GM21576 (cell line): ENCODE measurements at regions not wholly inside any gene's neighbourhood (a gene's known extent, or its start where the extent isn't known, plus 50 kb on each side); places are given as distances from the start of the nearest gene placed in this dataset.
"Not testable (repeated sequence)": the region's sequence is repeated elsewhere in the genome, so short reads cannot be mapped to it uniquely, and the experiment has no call there.

Experiments used
- ATAC-seq: cut with Tn5 transposase; IDR thresholded peaks from one replicate; pipeline ENCODE4 v1.9.1; 2021; ENCODE audit warnings: mild to moderate bottlenecking, moderate library complexity; ENCODE audit not compliant: unreplicated experiment

DNA sequence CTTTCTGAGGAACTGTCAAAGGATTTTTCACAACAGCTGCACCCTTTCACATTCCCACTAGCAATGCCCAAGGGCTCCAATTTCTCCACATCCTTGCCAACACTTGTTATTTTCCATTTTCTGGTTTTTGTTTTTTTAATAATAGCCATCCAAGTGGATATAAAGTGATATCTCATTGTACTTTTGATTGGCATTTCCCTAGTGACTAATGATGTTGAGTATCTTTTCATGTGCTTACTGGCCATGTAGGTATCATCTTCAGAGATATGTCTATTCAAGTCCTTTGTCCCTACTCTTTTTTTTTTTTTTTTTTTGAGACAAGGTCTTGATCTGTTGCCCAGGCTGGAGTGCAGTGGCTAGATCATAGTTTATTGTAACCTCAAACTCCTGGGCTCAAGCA is 115.8 kb upstream of the HAND1 start:
- ATAC-seq = no peak

DNA sequence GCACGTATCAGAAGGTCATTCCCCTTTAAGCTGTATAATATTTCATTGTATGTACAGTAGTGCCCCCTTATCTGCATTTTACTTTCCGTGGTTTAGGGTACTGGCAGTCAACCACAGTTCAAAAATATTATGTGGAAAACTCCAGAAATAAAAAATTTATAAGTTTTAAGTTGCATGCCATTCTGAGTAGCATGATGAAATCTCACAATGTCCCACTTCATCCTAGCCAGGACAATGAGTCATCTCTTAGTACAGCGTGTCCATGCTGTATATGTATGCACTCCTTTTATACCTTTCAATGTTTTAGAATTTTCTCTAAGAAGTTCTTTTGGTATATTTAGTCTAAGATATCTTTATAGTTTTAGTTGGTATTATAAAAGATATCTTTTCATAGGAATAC is 115.0 kb upstream of the HAND1 start:
- no peak for ATAC-seq

DNA sequence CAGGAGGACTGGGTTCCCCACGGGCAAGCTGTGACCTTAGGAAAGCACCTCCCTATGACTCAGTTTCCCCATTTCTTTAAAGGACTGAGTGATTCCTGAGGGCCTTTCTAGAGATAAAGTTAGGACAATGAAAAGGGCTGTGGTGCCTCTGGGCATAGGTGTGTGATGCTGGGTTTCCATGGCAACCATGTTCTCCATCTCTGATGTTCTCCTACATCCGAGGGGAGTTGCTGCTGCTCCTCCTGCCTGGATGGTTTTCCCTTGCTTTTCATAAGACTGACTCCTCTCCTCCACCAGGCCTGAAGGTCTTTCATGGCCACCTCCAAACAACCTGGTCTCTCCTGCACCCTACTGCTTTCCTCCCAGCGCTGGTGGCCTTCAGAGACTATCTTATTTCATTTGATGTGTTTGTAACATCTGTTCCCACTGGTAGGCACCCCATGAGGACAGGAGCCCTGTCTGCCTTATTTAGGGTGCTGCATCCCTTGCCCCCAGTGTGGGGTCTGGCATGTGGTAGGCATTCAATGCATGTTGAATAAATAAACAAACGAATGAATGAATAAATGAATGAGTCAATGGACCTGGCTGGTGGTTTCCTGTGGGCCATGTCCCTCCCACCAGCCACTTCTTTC is 112.2 kb upstream of the HAND1 start:
- ATAC-seq = no peak

DNA sequence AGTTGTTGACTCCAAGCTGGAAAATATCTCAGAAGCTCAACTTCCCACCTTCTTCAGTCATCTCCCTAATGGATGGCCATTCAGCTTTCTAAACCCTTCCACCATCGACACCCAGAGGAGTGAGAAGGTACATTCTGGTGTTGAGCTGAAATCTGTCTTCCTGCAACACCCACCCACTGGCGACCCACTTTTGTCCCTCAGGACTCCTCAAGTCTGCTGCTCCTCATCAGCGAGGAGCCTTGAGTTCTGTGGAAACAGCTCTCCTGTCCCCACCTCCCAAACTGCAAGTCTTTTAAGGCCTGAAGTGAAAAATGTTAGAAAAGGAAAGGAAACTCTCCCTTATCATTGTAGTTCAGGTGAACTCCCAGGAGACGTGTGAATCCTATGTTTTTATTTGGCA is 111.5 kb upstream of the HAND1 start:
- no peak for ATAC-seq

DNA sequence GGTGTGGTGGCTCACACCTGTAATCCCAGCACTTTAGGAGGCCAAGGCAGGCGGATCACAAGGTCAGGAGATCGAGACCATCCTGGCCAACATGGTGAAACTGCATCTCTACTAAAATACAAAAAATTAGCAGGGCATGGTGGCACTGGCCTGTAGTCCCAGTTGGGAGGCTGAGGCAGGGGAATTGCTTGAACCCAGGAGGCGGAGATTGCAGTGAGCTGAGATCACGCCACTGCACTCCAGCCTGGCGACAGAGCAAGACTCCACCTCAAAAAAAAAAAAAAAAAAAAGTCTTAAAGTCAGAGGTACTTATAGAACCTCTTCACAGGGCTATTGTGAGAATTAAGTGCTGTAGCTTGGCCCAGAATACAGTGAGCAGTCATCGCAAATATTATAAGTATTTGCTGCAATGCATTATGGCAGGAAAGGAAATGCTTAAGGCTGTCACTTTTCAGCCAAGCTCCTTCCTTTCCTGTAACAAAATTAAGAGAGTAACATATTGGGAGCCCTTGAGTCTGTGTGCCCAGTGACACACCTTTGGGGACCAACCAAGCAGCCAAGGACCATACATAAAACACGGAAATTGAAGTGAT is 110.9 kb upstream of the HAND1 start:
- not testable (repeated sequence) for ATAC-seq

DNA sequence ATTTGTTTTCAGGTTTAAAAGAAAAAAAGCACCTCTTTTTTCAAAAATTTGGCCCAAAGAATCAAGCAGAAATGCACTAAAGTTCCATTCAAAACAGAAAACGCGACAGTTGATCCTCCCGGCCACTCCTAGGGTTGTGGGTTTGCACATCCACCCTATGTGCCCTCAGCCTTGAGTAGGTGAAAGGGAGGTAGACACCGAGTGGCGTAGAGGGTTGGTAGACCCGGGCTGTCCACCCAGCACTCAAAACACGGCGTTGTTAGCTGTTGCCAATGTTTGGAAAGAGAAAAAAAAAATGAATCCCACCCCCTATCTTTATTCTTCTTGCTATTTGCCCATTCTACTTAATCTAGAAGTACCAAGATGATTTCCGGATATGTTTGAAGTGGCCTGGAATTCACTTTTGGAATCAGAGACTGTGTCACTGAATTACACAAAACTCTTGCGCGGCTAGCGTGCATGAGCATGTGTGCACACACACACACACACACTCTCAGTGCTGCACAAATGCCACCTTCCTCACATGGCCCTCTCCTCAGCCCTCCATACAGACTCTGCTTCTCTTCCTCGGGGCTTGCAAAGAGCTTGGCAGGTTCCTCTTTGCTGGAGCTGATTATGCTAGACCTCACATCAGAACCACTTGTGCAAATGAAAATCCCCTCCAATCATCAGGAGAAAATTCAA is 110.2 kb upstream of the HAND1 start:
- no peak for ATAC-seq

DNA sequence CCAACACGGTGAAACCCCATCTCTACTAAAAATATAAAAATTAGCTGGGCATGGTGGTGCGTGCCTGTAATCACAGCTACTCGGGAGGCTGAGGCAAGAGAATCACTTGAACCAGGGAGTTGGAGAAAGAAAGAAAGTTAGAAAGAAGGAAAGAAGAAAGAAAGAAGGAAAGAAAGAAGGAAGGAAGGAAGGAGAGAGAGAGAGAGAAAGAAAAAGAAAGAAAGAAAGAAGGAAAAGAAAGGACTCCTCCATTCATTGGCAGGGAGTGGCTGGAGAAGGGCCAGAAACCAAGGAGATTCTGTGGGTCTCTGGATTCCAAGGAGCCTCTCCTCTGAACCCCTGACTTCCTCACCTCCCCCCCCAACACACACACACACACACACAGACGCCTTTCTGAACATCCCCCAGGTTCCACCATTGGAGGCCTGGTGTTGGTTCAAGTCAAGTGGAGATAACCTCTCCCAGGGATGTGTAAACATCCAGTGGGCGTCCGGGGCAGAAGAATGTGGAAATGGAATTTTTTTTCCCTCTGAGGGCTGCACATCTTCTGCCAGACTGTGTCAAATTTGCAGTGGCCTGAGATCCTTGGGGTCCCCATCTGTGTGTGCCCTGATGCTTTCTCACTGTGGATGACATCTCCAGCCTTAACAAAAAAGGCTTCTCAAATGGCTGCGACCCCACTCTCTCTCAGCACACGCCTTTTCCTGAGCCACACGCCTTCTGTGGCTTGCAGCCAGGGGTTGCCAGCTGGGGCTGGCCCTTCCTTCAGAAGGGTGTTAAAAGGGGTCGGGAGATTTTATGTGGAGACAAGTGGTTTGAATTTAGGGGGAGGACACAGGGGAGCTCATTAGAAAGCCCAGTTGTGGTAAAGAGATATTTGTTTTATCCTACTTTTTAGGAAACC is 109.3 kb upstream of the HAND1 start:
- ATAC-seq = no peak

DNA sequence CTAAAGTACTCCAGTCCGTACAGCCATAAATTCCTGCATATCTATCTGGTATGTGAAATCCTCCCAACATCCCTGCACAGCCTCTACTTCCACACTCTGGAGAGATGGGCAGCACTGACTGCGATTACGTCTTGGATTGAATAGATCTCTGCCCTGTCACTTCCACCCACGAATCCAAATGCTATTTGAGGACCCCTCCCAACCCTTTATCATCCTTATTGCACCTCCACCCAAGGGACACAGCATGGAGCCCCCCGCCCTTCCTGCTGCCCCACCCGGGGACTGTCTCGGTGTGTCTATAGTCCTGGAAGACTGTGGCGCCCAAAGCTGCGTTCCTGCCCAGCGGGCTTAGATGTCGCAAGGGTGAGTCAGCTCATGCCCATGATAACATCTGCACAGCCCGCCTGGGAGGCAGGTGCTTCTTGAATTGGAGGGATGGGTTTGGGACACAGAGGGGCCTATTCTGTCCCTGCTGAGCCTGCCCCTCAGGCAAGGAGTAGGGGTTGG is 105.7 kb upstream of the HAND1 start:
- ATAC-seq = no peak

DNA sequence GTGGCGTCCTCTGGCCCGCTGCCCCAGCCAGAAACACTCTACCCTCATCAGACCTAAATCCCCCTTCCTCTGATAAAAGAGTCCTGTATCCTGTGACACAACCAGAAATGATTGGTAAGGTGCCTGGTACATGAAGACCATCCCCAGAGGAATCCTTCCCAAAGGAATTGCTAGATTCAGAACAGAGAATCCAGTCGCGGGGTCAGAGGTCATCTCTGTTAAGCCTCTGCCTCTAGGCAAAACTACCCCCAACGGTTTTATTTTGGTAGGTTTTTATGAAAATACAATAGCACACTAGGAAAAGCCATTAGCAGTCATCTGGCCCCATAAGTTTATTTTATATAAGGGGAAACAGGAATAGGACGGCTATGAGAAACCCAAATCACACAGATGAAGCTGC is 102.4 kb upstream of the HAND1 start:
- ATAC-seq = no peak

DNA sequence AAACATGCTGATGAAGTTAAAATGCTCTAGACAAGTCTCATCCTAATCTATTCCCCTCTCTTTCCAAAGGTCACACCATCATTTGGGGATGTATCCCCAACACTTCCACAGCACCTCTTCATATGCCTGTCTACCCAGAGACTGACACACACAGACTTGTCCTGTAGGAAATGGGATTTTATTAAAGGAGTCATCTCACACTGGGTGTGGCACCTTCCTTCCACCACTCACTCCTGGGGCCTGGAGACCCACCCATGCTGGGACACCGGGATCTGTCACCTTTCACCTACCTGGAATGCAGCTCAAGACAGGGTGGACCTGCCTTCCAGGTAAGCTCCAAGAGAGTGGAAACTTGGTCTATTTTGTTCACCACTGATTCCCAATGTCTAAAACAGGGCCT is 99.4 kb upstream of the HAND1 start:
- ATAC-seq = no peak

DNA sequence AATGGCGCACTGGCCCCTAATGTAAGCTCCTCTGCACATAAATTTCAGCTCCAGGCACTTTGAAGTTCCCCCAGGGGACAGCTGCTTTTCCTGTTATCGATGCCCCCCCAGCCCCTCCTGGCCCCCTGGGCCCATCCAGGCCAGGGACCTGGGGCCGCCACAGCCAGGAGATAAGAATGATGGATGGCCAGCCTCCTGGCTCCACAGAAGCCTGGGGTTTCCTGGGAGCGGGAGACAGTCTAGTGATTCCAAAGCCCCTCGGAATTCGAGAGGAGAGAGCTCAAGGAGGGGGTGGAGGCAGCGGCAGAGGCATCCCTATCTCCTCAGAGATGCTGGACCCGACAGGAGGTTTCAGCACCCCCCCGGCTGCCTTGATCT is 98.4 kb upstream of the HAND1 start:
- no peak for ATAC-seq

DNA sequence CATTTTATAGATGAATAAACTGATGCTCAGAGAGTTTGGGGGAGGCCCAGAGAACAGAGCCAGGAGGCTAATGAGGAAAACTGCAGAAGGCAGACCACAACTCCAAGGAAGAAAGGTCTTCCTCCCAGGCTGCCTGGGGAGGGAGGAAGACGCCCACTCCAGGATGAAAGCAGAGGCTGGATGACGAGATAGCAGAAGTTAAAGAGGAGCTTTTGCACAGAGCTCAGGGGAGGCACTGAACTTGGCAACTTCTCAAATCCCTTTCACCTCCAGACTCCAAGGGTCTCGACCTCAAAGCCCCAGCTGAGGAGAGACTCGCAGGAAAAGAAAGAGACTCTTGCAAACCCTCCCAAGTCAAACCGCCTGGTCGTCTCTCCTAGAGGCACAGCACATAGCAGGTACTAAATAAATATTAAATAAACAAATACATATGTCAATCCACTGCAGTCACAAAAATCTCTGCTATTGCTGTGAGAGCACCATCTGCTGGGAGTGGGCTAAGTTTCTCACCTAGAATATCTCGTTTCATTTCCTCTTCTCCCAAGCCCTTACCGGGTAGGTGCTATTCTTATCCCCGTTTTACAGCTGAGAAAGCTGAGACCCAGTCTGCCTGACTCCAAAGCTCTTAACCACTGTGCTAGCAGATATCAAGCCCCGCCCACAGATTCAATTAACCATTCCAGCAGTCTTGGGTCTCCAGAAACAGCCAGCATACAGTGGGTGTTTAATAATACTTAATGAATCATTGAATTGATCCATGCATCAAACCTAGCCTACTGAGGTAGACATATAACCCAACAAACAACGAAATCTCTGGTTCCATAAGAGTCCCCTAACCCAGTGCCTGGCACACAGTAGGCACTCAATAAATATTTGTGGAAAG is 97.8 kb upstream of the HAND1 start:
- ATAC-seq = peak; percentile 93

DNA sequence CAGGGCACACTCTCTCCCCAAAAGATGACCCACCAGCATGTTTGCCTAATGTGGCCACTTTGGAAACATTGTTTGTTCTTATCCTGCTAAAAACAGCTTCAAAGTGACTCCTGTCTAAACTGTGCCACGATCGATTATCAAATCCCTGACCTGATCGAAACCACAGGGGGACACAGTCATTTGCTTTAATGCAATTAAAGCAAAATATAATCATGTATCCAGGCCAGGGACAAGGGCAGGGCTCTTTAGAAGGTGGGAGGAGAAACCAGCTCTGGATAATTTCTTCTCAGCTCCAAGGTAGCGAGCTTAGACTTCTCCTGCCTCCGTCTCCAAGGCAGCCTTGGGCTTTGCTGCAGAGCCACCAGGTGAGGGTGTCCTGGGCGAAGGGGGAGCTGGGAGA is 95.0 kb upstream of the HAND1 start:
- ATAC-seq = no peak

DNA sequence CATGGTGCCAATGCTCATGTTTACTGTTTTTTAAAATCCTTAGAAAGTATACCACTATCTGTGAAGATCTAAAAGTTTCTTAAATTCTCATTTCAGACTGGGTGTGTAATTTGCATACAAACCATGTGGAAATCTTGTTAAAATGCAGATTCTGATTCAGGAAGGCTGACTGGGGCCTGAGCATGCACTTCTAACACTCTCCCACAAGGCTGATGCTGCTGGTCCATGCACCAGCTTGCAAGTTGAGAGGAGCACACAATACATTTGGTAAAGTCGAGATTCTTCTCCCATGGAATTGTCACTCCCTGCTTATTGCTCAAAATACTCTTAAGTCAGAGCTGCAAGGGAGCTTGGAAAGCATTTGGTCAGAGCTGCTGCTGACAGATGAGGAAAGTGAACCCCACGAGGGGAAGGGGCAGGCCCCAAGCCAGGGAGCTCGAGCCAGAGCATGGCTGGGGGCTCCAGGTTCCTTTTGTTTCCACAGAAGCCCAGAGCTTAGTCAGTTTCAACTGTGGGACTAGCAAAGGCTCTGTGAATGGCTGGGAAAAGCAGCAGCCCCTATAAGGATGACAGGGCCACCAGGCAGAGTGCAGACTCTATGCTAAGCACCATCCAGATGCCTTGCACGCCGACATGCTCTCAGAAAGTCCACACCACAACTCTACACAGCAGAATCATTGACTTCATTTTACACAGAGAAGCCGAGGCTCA is 93.5 kb upstream of the HAND1 start:
- ATAC-seq = no peak

DNA sequence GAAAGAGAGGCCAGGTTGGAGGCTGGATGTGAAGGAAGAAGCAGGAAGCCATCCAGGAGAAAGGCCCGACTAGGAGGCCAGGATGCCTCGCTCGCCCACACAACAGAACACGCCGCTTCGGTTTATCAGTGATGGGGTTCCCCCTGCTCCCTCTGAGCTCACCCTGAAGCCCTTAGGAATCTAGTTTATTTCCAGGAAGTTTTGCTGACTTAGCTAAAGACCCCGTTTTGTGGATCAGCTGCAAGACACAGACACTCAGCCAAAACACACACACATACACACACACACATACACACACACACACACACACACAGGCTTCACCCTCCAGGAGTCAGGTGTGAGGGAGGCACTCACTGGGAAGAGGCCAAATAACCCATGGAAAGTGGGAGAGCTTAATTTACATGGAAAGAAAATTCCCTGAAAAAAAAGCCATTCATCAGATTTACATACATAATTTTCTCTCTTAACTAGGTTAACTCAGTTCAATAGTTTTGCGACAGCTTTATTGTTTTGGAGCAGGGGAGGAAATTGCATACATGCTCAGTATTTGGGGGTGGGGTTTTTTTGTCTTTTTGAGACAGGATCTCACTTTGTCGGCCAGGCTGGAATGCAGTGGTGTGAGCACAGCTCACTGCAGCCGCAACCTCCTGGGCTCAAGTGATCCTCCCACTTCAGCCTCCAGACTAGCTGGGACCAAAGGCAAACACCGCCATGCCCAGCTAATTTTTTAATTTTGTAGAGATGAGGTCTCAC is 92.7 kb upstream of the HAND1 start:
- no peak for ATAC-seq

DNA sequence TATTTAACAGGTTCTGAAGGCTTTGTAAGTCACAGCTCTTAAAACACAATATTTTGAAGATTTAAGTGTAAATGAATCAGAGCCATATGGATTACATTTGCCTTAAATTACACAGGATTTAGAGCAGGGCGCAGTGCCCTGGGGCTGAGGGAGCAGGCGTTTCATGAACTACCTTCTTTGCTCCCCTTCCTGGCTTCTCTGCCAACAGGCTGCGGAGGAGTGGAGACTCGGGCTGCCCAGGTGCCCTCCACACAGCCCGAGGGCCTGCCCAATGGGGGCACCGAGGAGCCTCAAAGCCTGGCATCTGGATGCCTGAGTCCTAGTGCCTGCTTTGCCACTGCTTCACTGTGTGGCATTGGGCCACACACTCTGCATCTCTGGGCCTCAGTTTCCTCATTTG is 90.6 kb upstream of the HAND1 start:
- no peak for ATAC-seq

DNA sequence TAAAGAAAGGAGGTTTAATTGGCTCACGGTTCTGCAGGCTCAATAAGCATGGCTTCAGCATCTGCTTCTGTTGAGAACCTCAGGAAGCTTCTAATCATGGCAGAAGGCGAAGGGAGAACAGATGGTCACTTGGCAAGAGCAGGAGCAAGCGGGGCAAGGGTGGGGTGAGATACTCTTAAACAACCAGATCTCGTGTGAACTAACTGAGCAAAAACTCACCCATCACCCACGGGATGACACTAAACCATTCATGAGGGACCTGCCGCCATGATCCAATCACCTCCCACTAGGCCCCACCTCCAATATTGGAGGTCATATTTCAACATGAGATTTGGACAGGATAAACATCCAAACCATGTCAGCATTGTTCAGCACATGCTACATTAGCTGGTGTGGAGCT is 89.1 kb upstream of the HAND1 start:
- ATAC-seq = no peak

DNA sequence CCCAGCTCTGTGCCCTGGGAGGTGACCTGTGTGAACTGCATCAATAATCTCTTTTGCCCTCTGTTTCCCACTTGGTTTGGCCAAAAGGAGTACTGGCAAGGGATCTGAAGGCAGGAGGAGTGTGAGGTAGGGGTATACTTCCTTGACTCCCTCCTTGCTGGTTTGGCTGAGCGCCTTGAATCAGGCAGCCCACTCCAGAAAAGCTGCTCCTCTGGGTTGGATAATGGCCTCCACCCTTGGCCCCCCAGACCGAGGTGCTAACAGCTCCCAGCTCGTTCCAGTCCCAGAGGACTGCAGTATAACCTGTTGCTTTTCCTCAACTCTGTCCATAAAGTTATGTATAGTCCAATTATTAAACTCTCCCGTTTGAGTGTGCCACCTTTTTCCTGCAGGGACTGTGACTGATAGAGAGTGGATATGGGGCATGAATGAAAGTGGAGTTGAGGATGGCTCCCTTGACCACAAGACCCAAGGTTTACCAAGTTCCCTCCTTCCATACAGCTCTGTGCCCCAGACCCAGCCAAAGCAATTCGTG is 88.2 kb upstream of the HAND1 start:
- ATAC-seq = no peak

DNA sequence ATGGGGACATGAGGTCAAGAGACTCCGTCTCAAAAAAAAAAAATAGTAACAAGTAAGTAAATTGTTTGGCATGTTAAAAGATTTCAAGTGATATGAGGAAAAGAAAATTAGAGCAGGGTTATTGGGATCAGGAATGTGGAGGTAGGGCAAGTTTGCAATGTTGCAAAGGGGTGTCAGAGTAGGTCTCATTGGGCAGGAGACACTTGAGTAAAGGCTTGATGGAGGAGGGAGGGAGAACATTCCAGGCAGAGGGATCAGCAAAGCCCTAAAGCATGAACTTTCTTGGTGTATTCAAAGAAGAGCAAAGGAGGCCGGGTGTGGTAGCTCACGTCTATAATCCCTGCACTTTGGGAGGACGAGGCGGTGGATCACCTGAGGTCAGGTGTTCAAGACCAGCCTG is 87.1 kb upstream of the HAND1 start:
- ATAC-seq = no peak
